OCI-LY1 (cell line): ENCODE measurements at regions not wholly inside any gene's neighbourhood (a gene's known extent, or its start where the extent isn't known, plus 50 kb on each side); places are given as distances from the start of the nearest gene placed in this dataset.

Experiments
- H2AFZ ChIP-seq: fragments of 200-600 bp; sonication (generic), shearing (Covaris generic); 2 replicates; pipeline ENCODE4 v1.6.0; 2014; ENCODE audit warnings: antibody characterized with exemption, mild to moderate bottlenecking, low read length
- H3F3A ChIP-seq: fragments of 200-600 bp; sonication (generic), shearing (Covaris generic); 2 replicates; pipeline ENCODE4 v1.6.0; 2014; ENCODE audit warnings: mild to moderate bottlenecking, antibody characterized with exemption, low read length, moderate library complexity; ENCODE audit not compliant: insufficient read depth
- H3K27ac ChIP-seq: fragments of 200-600 bp; sonication (generic); 2 replicates; pipeline ENCODE4 v1.5.1; 2014; ENCODE audit warnings: low read length, mixed run types, mild to moderate bottlenecking, low read depth; ENCODE audit not compliant: poor library complexity, severe bottlenecking
- H3K27me3 ChIP-seq: fragments of 200-600 bp; sonication (generic); 2 replicates; pipeline ENCODE4 v1.6.0; 2014; ENCODE audit warnings: antibody characterized with exemption, mild to moderate bottlenecking, low read length, moderate library complexity; ENCODE audit not compliant: insufficient read depth
- H3K36me3 ChIP-seq: fragments of 200-600 bp; sonication (generic); 2 replicates; pipeline ENCODE4 v1.6.1; 2014; ENCODE audit warnings: mild to moderate bottlenecking, antibody characterized with exemption, low read length, moderate library complexity, mixed read lengths; ENCODE audit not compliant: insufficient read depth
- H3K4me1 ChIP-seq: fragments of 200-600 bp; sonication (generic); 2 replicates; pipeline ENCODE4 v1.5.1; 2014; ENCODE audit warnings: mild to moderate bottlenecking, low read length, moderate library complexity; ENCODE audit not compliant: insufficient read depth, severe bottlenecking
- H3K4me2 ChIP-seq: fragments of 200-600 bp; sonication (generic), shearing (Covaris generic); 2 replicates; pipeline ENCODE4 v1.6.1; 2014; ENCODE audit warnings: low read length
- H3K4me3 ChIP-seq: fragments of 200-600 bp; sonication (generic); 2 replicates; pipeline ENCODE4 v1.5.1; 2014; ENCODE audit warnings: low read length, low read depth, mild to moderate bottlenecking, mixed read lengths; ENCODE audit not compliant: poor library complexity, severe bottlenecking
- H3K79me2 ChIP-seq: fragments of 200-600 bp; shearing (Covaris generic); 2 replicates; pipeline ENCODE4 v1.6.1; 2016; ENCODE audit warnings: mixed run types, low read length, mixed read lengths; ENCODE audit not compliant: insufficient read depth
- H3K9ac ChIP-seq: fragments of 200-600 bp; sonication (generic), shearing (Covaris generic); 2 replicates; pipeline ENCODE4 v1.6.1; 2014; ENCODE audit warnings: mild to moderate bottlenecking, low read length, mixed read lengths
- H3K9me2 ChIP-seq: fragments of 200-600 bp; sonication (generic), shearing (Covaris generic); 2 replicates; pipeline ENCODE4 v1.6.1; 2014; ENCODE audit warnings: low read depth, mild to moderate bottlenecking, low read length, mixed read lengths
- H3K9me3 ChIP-seq: fragments of 200-600 bp; shearing (Covaris generic); 2 replicates; pipeline ENCODE4 v1.6.1; 2014; ENCODE audit warnings: low read length, mixed read lengths
- H4K20me1 ChIP-seq: fragments of 200-600 bp; sonication (generic), shearing (Covaris generic); 2 replicates; pipeline ENCODE4 v1.6.0; 2016; ENCODE audit warnings: mild to moderate bottlenecking, low read length; ENCODE audit not compliant: insufficient read depth
- CTCF ChIP-seq: fragments of 200-600 bp; sonication (generic), shearing (Covaris generic); IDR thresholded peaks from 2 replicates; pipeline ENCODE4 v1.5.1; 2017; ENCODE audit warnings: mild to moderate bottlenecking, antibody characterized with exemption, low read length, moderate library complexity, mixed read lengths
- EZH2 ChIP-seq: fragments of 200-600 bp; sonication (generic), shearing (Covaris generic); IDR thresholded peaks from 2 replicates; pipeline ENCODE4 v1.8.0; 2017; ENCODE audit warnings: borderline replicate concordance, mixed run types, mild to moderate bottlenecking, antibody characterized with exemption, low read length, moderate library complexity, mixed read lengths

GRCh38 chr3:148607491-148607890 is 90.2 kb upstream of the AGTR1 start:
- Histone ChIP-seq H3K9me3 (no peaks in the 10 kb centered on the region), H3K9ac (no peak overlapping the region), H3K27me3 (no peaks in the 10 kb centered on the region), H4K20me1 (no peaks in the 10 kb centered on the region), H3F3A (no peaks in the 10 kb centered on the region), H3K4me1 (no peaks in the 10 kb centered on the region), H3K9me2 (no peaks in the 10 kb centered on the region), H3K27ac (no peak overlapping the region), H2AFZ (no peak overlapping the region), H3K4me2 (no peak overlapping the region), H3K4me3 (no peak overlapping the region), H3K79me2 (no peaks in the 10 kb centered on the region), H3K36me3 (no peaks in the 10 kb centered on the region)
- no peak for TF ChIP-seq CTCF
- TF ChIP-seq EZH2 = no peak

- H3K27me3 ChIP-seq = no peaks in the 10 kb centered on the region
- H3K4me2 ChIP-seq = no peak overlapping the region
- no peaks in the 10 kb centered on the region for H3K36me3 ChIP-seq
- H3K9ac ChIP-seq = no peak overlapping the region
- no peaks in the 10 kb centered on the region for H3K9me3 ChIP-seq
- H3K79me2 ChIP-seq = no peaks in the 10 kb centered on the region
- H3K27ac ChIP-seq = no peak overlapping the region
- no peaks in the 10 kb centered on the region for H3F3A ChIP-seq
- no peaks in the 10 kb centered on the region for H4K20me1 ChIP-seq
- H3K4me1 ChIP-seq = no peaks in the 10 kb centered on the region
- no peaks in the 10 kb centered on the region for H3K9me2 ChIP-seq
- H3K4me3 ChIP-seq = no peak overlapping the region
- TF ChIP-seq CTCF = no peak
- no peak for TF ChIP-seq EZH2
- no peak overlapping the region for H2AFZ ChIP-seq
These were observed 85.4 kb upstream of the AGTR1 start for GRCh38 chr3:148612278-148612677.

GRCh38 chr3:148615382-148615781 is 82.3 kb upstream of the AGTR1 start:
- no peaks in the 10 kb centered on the region for H3K9me2 ChIP-seq
- no peaks in the 10 kb centered on the region for H4K20me1 ChIP-seq
- H3K4me3 ChIP-seq = no peak overlapping the region
- no peak overlapping the region for H3K4me2 ChIP-seq
- no peaks in the 10 kb centered on the region for H3F3A ChIP-seq
- H3K79me2 ChIP-seq = no peaks in the 10 kb centered on the region
- no peak overlapping the region for H3K27ac ChIP-seq
- H3K4me1 ChIP-seq = no peaks in the 10 kb centered on the region
- H2AFZ ChIP-seq = no peak overlapping the region
- H3K36me3 ChIP-seq = no peaks in the 10 kb centered on the region
- no peaks in the 10 kb centered on the region for H3K27me3 ChIP-seq
- H3K9ac ChIP-seq = no peak overlapping the region
- TF ChIP-seq EZH2 = no peak
- no peaks in the 10 kb centered on the region for H3K9me3 ChIP-seq

- H3K27me3 ChIP-seq = no peaks in the 10 kb centered on the region
- no peak for TF ChIP-seq CTCF
- no peak for TF ChIP-seq EZH2
- H2AFZ ChIP-seq = no peak overlapping the region
- no peak overlapping the region for H3K4me2 ChIP-seq
- H4K20me1 ChIP-seq = no peaks in the 10 kb centered on the region
- H3K9me2 ChIP-seq = no peaks in the 10 kb centered on the region
- H3K79me2 ChIP-seq = no peaks in the 10 kb centered on the region
- H3K4me3 ChIP-seq = no peak overlapping the region
- H3F3A ChIP-seq = no peaks in the 10 kb centered on the region
- H3K36me3 ChIP-seq = no peaks in the 10 kb centered on the region
- no peaks in the 10 kb centered on the region for H3K4me1 ChIP-seq
- no peaks in the 10 kb centered on the region for H3K9me3 ChIP-seq
- H3K27ac ChIP-seq = no peak overlapping the region
- H3K9ac ChIP-seq = no peak overlapping the region
These were observed 72.5 kb upstream of the AGTR1 start for GRCh38 chr3:148625095-148625736.
